ENCODE measurements at regions not wholly inside any gene's neighbourhood (a gene's known extent, or its start where the extent isn't known, plus 50 kb on each side); places are given as distances from the start of the nearest gene placed in this dataset.

GRCh38 chr20:19099596-19100545 is 112.6 kb upstream of the SLC24A3 start:
- WGBS, 2 donors = 86 to 95% methylated on average over 18 of the region's 18 CpGs

GRCh38 chr20:19100975-19101374 is 111.5 kb upstream of the SLC24A3 start:
- ATAC-seq (ENCODE audit: insufficient read depth, low FRiP score) (no peak), DNase-seq (no peak)
- Histone ChIP-seq H3K4me1 (ENCODE audit: control insufficient read depth in 5 of 5, insufficient read depth in 5 of 5, low read length in 5 of 5) (no peaks in the 10 kb centered on the region), H3K9me3 (ENCODE audit: control insufficient read depth in 4 of 4, insufficient read depth in 3 of 4, low read length in 3 of 4) (peaks cover 0 to 5% (median 0%) of the 10 kb centered on the region in 4 donors), H3K9ac (ENCODE audit: insufficient read depth in 1 of 2, low read length in 2 of 2) (no peak overlapping the region), H3K4me3 (no peak overlapping the region), H3K27me3 (ENCODE audit: control insufficient read depth in 3 of 3, insufficient read depth in 3 of 3, low read length in 2 of 3) (no peaks in the 10 kb centered on the region), H3K36me3 (ENCODE audit: control insufficient read depth in 4 of 4, insufficient read depth in 4 of 4, low read length in 4 of 4) (no peaks in the 10 kb centered on the region), H3K27ac (ENCODE audit: low read depth in 1 of 2, low read length in 1 of 2) (no peak overlapping the region)
- no peak for TF ChIP-seq CTCF (IDR thresholded peaks at IDR 0.05; ENCODE audit: control extremely low read depth, extremely low read depth)
- 83 to 88% methylated on average over 4 of the region's 4 CpGs for WGBS, 2 donors

More at GRCh38 chr20:19099596-19100545, 112.6 kb upstream of the SLC24A3 start:
- H3K9me3 ChIP-seq (ENCODE audit: control insufficient read depth in 4 of 4, insufficient read depth in 3 of 4, low read length in 3 of 4) = peaks cover 0 to 5% (median 0%) of the 10 kb centered on the region in 4 donors
- no peak overlapping the region for H3K4me3 ChIP-seq
- H3K4me1 ChIP-seq (ENCODE audit: control insufficient read depth in 5 of 5, insufficient read depth in 5 of 5, low read length in 5 of 5) = no peaks in the 10 kb centered on the region
- TF ChIP-seq CTCF (IDR thresholded peaks at IDR 0.05; ENCODE audit: control extremely low read depth, extremely low read depth) = no peak
- H3K9ac ChIP-seq (ENCODE audit: insufficient read depth in 1 of 2, low read length in 2 of 2) = no peak overlapping the region
- no peak overlapping the region for H3K27ac ChIP-seq (ENCODE audit: low read depth in 1 of 2, low read length in 1 of 2)
- ATAC-seq (ENCODE audit: insufficient read depth, low FRiP score) = no peak
- no peaks in the 10 kb centered on the region for H3K36me3 ChIP-seq (ENCODE audit: control insufficient read depth in 4 of 4, insufficient read depth in 4 of 4, low read length in 4 of 4)
- no peaks in the 10 kb centered on the region for H3K27me3 ChIP-seq (ENCODE audit: control insufficient read depth in 3 of 3, insufficient read depth in 3 of 3, low read length in 2 of 3)
- no peak for DNase-seq

- no peak for ATAC-seq (ENCODE audit: insufficient read depth, low FRiP score)
- no peak for DNase-seq
- Histone ChIP-seq H3K4me1 (ENCODE audit: control insufficient read depth in 5 of 5, insufficient read depth in 5 of 5, low read length in 5 of 5) (no peaks in the 10 kb centered on the region), H3K4me3 (no peak overlapping the region), H3K27ac (ENCODE audit: low read depth in 1 of 2, low read length in 1 of 2) (no peak overlapping the region), H3K36me3 (ENCODE audit: control insufficient read depth in 4 of 4, insufficient read depth in 4 of 4, low read length in 4 of 4) (no peaks in the 10 kb centered on the region), H3K27me3 (ENCODE audit: control insufficient read depth in 3 of 3, insufficient read depth in 3 of 3, low read length in 2 of 3) (no peaks in the 10 kb centered on the region), H3K9ac (ENCODE audit: insufficient read depth in 1 of 2, low read length in 2 of 2) (no peak overlapping the region), H3K9me3 (ENCODE audit: control insufficient read depth in 4 of 4, insufficient read depth in 3 of 4, low read length in 3 of 4) (peaks cover 0 to 2% (median 0%) of the 10 kb centered on the region in 4 donors)
- TF ChIP-seq CTCF (IDR thresholded peaks at IDR 0.05; ENCODE audit: control extremely low read depth, extremely low read depth) = no peak
- WGBS, 2 donors = 92 to 97% methylated on average over 4 of the region's 4 CpGs
Observed at GRCh38 chr20:19104186-19104585, 108.3 kb upstream of the SLC24A3 start.
